PC-9 (cell line): ENCODE measurements at regions not wholly inside any gene's neighbourhood (a gene's known extent, or its start where the extent isn't known, plus 50 kb on each side); places are given as distances from the start of the nearest gene placed in this dataset.

Experiments used
- BruUV-seq: library from RNA; stranded (reverse); fragments of 400-500 nt; replicated peaks from 2 replicates; lab custom pipeline; 2021; lab: Mats Ljungman, UMichigan
- CTCF ChIA-PET: fragments of 300-600 bp; sonication (Branson Sonifier 250); formaldehyde crosslinking; loops from one replicate; lab custom pipeline; 2022; ENCODE audit warnings: antibody characterized with exemption; lab: Charles Lee
- POLR2A ChIA-PET: fragments of 300-600 bp; sonication (Branson Sonifier 250); formaldehyde crosslinking; loops from one replicate; lab custom pipeline; 2022; ENCODE audit warnings: antibody characterized with exemption; ENCODE audit not compliant: unreplicated experiment; lab: Charles Lee
- DNase-seq, 2 experiments: peaks; one replicate each; pipeline versions ENCODE4 v3.0.0 to v3.0.0-alpha.2; 2015 to 2022; ENCODE audit warnings: mixed read lengths in 1 of 2
- H2AFZ ChIP-seq: fragments of 200-600 bp; sonication (generic); 2 replicates; pipeline ENCODE4 v1.8.1; 2017; ENCODE audit warnings: antibody characterized with exemption
- H3F3A ChIP-seq: fragments of 200-600 bp; sonication (generic); 2 replicates; pipeline ENCODE4 v1.8.1; 2017; ENCODE audit warnings: antibody characterized with exemption, mild to moderate bottlenecking, low read depth; ENCODE audit not compliant: insufficient read depth
- H3K27ac ChIP-seq: fragments of 200-600 bp; sonication (generic); 2 replicates; pipeline ENCODE4 v1.6.1; 2016; ENCODE audit warnings: mixed run types
- H3K27me3 ChIP-seq: fragments of 200-600 bp; sonication (generic); 2 replicates; pipeline ENCODE4 v1.6.1; 2016; ENCODE audit warnings: low read depth, mixed run types; ENCODE audit not compliant: insufficient read depth
- H3K36me3 ChIP-seq: fragments of 200-600 bp; sonication (generic); 2 replicates; pipeline ENCODE4 v1.6.1; 2016; ENCODE audit warnings: low read depth, mixed run types
- H3K4me1 ChIP-seq: fragments of 200-600 bp; sonication (generic); replicated peaks from 2 replicates; pipeline ENCODE4 v1.6.1; 2016; ENCODE audit warnings: mixed run types; ENCODE audit not compliant: insufficient read depth
- H3K4me2 ChIP-seq: fragments of 200-600 bp; sonication (generic); 2 replicates; pipeline ENCODE4 v1.6.1; 2017; ENCODE audit warnings: mixed run types
- H3K4me3 ChIP-seq: fragments of 200-600 bp; sonication (generic); 2 replicates; pipeline ENCODE4 v1.6.1; 2016; ENCODE audit warnings: mixed run types
- H3K79me2 ChIP-seq: fragments of 200-600 bp; sonication (generic); 2 replicates; pipeline ENCODE4 v1.6.1; 2017; ENCODE audit warnings: low read depth, mixed run types
- H3K9me2 ChIP-seq: fragments of 200-600 bp; sonication (generic); 2 replicates; pipeline ENCODE4 v1.8.1; 2017; ENCODE audit warnings: mild to moderate bottlenecking; ENCODE audit not compliant: insufficient read depth
- H3K9me3 ChIP-seq: fragments of 200-600 bp; sonication (generic); 2 replicates; pipeline ENCODE4 v1.8.1; 2016; ENCODE audit warnings: low read depth; ENCODE audit not compliant: insufficient read depth
- H4K20me1 ChIP-seq: fragments of 200-600 bp; sonication (generic); 2 replicates; pipeline ENCODE4 v1.8.1; 2017; ENCODE audit not compliant: insufficient read depth
- CTCF ChIP-seq: fragments of 200-600 bp; sonication (generic); conservative IDR thresholded peaks from 2 replicates; pipeline ENCODE4 v1.6.1; 2017; ENCODE audit warnings: mixed run types, antibody characterized with exemption, mild to moderate bottlenecking, moderate library complexity
- EZH2 ChIP-seq: fragments of 200-600 bp; sonication (generic); IDR thresholded peaks from 2 replicates; pipeline ENCODE4 v1.8.0; 2017; ENCODE audit warnings: antibody characterized with exemption, low read depth
- intact Hi-C: fragments of 100-400 bp; cut with micrococcal nuclease; formaldehyde crosslinking; loops from one replicate; pipeline ENCODE4 v1.10.0; 2022; ENCODE audit not compliant: unreplicated experiment

- no peak for DNase-seq
- H3K36me3 ChIP-seq, result no peaks in the 10 kb centered on the region
- H3K9me3 ChIP-seq, result no peaks in the 10 kb centered on the region
- H3K4me1 ChIP-seq, result no peaks in the 10 kb centered on the region
- no peak overlapping the region for H3K27ac ChIP-seq
- no peak overlapping the region for H3K4me3 ChIP-seq
- H3K4me2 ChIP-seq, result no peak overlapping the region
- ChIA-PET CTCF (no interaction called here), POLR2A (no interaction called here)
- H3F3A ChIP-seq, result no peaks in the 10 kb centered on the region
- H3K79me2 ChIP-seq, result no peaks in the 10 kb centered on the region
- H2AFZ ChIP-seq, result no peak overlapping the region
- intact Hi-C loops, result no loop called here
- no peaks in the 10 kb centered on the region for H3K9me2 ChIP-seq
- no peak for TF ChIP-seq EZH2
- TF ChIP-seq CTCF, result no peak
- BruUV-seq, result no TSS peak
- H4K20me1 ChIP-seq, result no peaks in the 10 kb centered on the region
- no peaks in the 10 kb centered on the region for H3K27me3 ChIP-seq
Measured at GRCh38 chr18:26784599-26784998, 80.9 kb downstream of the AQP4 start.

GRCh38 chr18:26783170-26783569 lies 82.3 kb downstream of the AQP4 start:
- Histone ChIP-seq H3K4me1 (no peaks in the 10 kb centered on the region), H3K36me3 (no peaks in the 10 kb centered on the region), H3K9me2 (no peaks in the 10 kb centered on the region), H3K9me3 (no peaks in the 10 kb centered on the region), H3F3A (no peaks in the 10 kb centered on the region), H3K27ac (no peak overlapping the region), H3K4me2 (no peak overlapping the region), H3K27me3 (no peaks in the 10 kb centered on the region), H3K79me2 (no peaks in the 10 kb centered on the region), H2AFZ (no peak overlapping the region), H3K4me3 (no peak overlapping the region), H4K20me1 (no peaks in the 10 kb centered on the region)
- BruUV-seq, result no TSS peak
- intact Hi-C loops, result no loop called here
- no peak for DNase-seq
- CTCF ChIA-PET, result no interaction called here
- POLR2A ChIA-PET, result no interaction called here
- TF ChIP-seq EZH2 (no peak), CTCF (no peak)

GRCh38 chr18:26780520-26781325 lies 84.8 kb downstream of the AQP4 start:
- intact Hi-C loops, result no loop called here
- DNase-seq, result no peak
- no peak overlapping the region for H2AFZ ChIP-seq
- H3K27ac ChIP-seq, result no peak overlapping the region
- H3K9me3 ChIP-seq, result no peaks in the 10 kb centered on the region
- no peaks in the 10 kb centered on the region for H3K4me1 ChIP-seq
- CTCF ChIA-PET, result no interaction called here
- BruUV-seq, result no TSS peak
- TF ChIP-seq EZH2, result no peak
- no peak for TF ChIP-seq CTCF
- no peaks in the 10 kb centered on the region for H3K79me2 ChIP-seq
- no peaks in the 10 kb centered on the region for H3K9me2 ChIP-seq
- POLR2A ChIA-PET, result no interaction called here
- no peak overlapping the region for H3K4me3 ChIP-seq
- H3F3A ChIP-seq, result no peaks in the 10 kb centered on the region
- H3K36me3 ChIP-seq, result no peaks in the 10 kb centered on the region
- no peak overlapping the region for H3K4me2 ChIP-seq
- no peaks in the 10 kb centered on the region for H3K27me3 ChIP-seq
- H4K20me1 ChIP-seq, result no peaks in the 10 kb centered on the region
